ENCODE measurements at regions not wholly inside any gene's neighbourhood (a gene's known extent, or its start where the extent isn't known, plus 50 kb on each side); places are given as distances from the start of the nearest gene placed in this dataset.
A peak's percentile ranks its signal among the peaks of the same experiment; 100 is the strongest.

DNA sequence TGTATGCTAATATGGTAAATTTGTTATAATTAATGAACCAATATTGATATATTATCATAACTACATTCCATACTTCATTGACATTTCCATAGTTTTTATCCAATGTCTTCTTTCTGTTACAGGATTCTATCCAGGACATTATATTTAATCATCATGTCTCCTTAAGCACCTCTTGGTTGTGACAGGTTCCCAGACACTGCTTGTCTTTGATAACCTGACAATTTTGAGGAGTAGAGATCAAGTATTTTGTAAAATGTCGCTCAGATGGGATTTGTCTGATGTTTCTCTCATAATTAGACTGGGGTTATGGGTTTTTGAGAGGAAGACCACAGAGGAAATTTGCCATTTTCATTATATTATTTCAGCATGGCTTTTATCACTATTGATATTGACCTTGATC, 317.4 kb downstream of the PLOD2 start:
- Histone ChIP-seq H3K4me2 (ENCODE audit: low read length) (no peak overlapping the region), H3K27ac (ENCODE audit: low read length) (peak overlapping the region; percentile 9), H2AFZ (ENCODE audit: low read depth, low read length) (no peak overlapping the region), H3K9me3 (ENCODE audit: low read length) (no peaks in the 10 kb centered on the region), H3K4me3 (ENCODE audit: low read length) (no peak overlapping the region), H4K20me1 (ENCODE audit: insufficient read depth) (no peaks in the 10 kb centered on the region), H3K9ac (ENCODE audit: low read length) (no peak overlapping the region), H3K9me2 (ENCODE audit: insufficient read depth, low read length) (no peaks in the 10 kb centered on the region), H3K27me3 (ENCODE audit: insufficient read depth, low read depth, low read length) (no peaks in the 10 kb centered on the region), H3K79me2 (replicated peaks; ENCODE audit: insufficient read depth, low read length) (no peaks in the 10 kb centered on the region), H3F3A (ENCODE audit: insufficient read depth, low read length, poor library complexity, severe bottlenecking) (no peaks in the 10 kb centered on the region), H3K36me3 (ENCODE audit: insufficient read depth, low read length) (no peaks in the 10 kb centered on the region)
- no peak for TF ChIP-seq TAF1 (IDR thresholded peaks at IDR 0.05; ENCODE audit: low read depth)
- TF ChIP-seq SMC3 (conservative IDR thresholded peaks at IDR 0.05; ENCODE audit: poor library complexity), result no peak
- TF ChIP-seq POLR2AphosphoS5 (IDR thresholded peaks at IDR 0.05), result peak; percentile 83
- peak; percentile 49 for TF ChIP-seq REST (IDR thresholded peaks at IDR 0.05; ENCODE audit: borderline replicate concordance)
- TF ChIP-seq EP300 (conservative IDR thresholded peaks at IDR 0.05; ENCODE audit: poor library complexity, severe bottlenecking), result peak; percentile 96

DNA sequence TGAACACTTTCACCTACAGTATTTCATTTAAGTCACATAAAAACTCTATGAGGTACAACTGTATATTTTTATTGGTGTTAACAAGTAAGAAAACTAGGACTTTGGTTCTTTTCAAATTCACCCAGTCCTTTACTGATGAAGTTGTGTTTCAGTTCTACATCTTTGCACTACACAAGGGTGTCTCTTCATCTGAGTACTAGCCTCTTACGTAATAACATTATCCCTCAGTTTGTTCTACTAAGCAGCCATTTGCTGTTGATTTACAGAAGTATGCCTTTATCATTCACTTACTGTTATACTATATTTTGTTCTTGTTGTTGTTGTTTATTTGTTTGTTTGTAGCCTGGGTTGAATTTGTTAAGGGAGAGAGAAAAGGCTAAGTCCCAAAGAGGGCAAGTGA, 311.9 kb downstream of the PLOD2 start:
- Histone ChIP-seq H3K9me3 (ENCODE audit: low read length) (no peaks in the 10 kb centered on the region), H3K27me3 (ENCODE audit: insufficient read depth, low read depth, low read length) (no peaks in the 10 kb centered on the region), H2AFZ (ENCODE audit: low read depth, low read length) (no peak overlapping the region), H3F3A (ENCODE audit: insufficient read depth, low read length, poor library complexity, severe bottlenecking) (no peaks in the 10 kb centered on the region), H3K79me2 (replicated peaks; ENCODE audit: insufficient read depth, low read length) (no peaks in the 10 kb centered on the region), H3K4me2 (ENCODE audit: low read length) (no peak overlapping the region), H3K36me3 (ENCODE audit: insufficient read depth, low read length) (no peaks in the 10 kb centered on the region), H3K4me3 (ENCODE audit: low read length) (no peak overlapping the region), H3K9me2 (ENCODE audit: insufficient read depth, low read length) (no peaks in the 10 kb centered on the region), H4K20me1 (ENCODE audit: insufficient read depth) (no peaks in the 10 kb centered on the region), H3K27ac (ENCODE audit: low read length) (no peak overlapping the region), H3K9ac (ENCODE audit: low read length) (no peak overlapping the region)
- TF ChIP-seq TAF1 (IDR thresholded peaks at IDR 0.05; ENCODE audit: low read depth) (no peak), POLR2AphosphoS5 (IDR thresholded peaks at IDR 0.05) (no peak), SMC3 (conservative IDR thresholded peaks at IDR 0.05; ENCODE audit: poor library complexity) (no peak), EP300 (conservative IDR thresholded peaks at IDR 0.05; ENCODE audit: poor library complexity, severe bottlenecking) (no peak), MXI1 (conservative IDR thresholded peaks at IDR 0.05; ENCODE audit: poor library complexity, severe bottlenecking) (no peak), RAD21 (conservative IDR thresholded peaks at IDR 0.05) (no peak)

DNA sequence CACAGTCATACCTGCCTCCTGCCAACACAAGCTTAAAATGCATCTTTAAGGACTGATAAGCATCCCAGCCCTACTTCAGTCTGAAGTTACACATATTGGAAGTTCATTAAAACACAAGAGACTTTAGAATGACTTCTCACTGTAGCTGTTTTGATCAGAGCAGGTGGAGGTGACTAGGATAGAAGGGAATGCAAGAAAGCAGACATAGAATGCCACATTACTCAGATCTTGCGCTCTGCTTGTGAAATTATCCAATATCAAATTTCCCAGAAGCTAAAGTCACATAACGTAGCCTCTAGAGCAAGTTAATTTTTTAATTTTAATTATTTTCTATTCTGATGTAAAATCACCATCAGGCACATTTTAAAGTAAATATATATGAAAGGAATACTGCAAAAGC, 306.5 kb downstream of the PLOD2 start:
- Histone ChIP-seq H3K9me2 (ENCODE audit: insufficient read depth, low read length) (no peaks in the 10 kb centered on the region), H2AFZ (ENCODE audit: low read depth, low read length) (no peak overlapping the region)

More for the DNA sequence above, 306.5 kb downstream of the PLOD2 start:
- Histone ChIP-seq H3K9me3 (ENCODE audit: low read length) (no peaks in the 10 kb centered on the region), H3K27ac (ENCODE audit: low read length) (no peak overlapping the region), H3K9ac (ENCODE audit: low read length) (no peak overlapping the region), H3F3A (ENCODE audit: insufficient read depth, low read length, poor library complexity, severe bottlenecking) (no peaks in the 10 kb centered on the region), H3K36me3 (ENCODE audit: insufficient read depth, low read length) (no peaks in the 10 kb centered on the region), H3K79me2 (replicated peaks; ENCODE audit: insufficient read depth, low read length) (no peaks in the 10 kb centered on the region), H3K4me3 (ENCODE audit: low read length) (no peak overlapping the region), H4K20me1 (ENCODE audit: insufficient read depth) (no peaks in the 10 kb centered on the region), H3K27me3 (ENCODE audit: insufficient read depth, low read depth, low read length) (no peaks in the 10 kb centered on the region), H3K4me2 (ENCODE audit: low read length) (no peak overlapping the region)
- no peak for TF ChIP-seq REST (IDR thresholded peaks at IDR 0.05; ENCODE audit: borderline replicate concordance)
